ENCODE measurements at regions not wholly inside any gene's neighbourhood (a gene's known extent, or its start where the extent isn't known, plus 50 kb on each side); places are given as distances from the start of the nearest gene placed in this dataset.

GRCh38 chr4:126742048-126742447 lies 890.7 kb upstream of the INTU start (continued):
- TF ChIP-seq MTA2 (IDR thresholded peaks at IDR 0.05; ENCODE audit: low read depth) = peak; percentile 56
- TF ChIP-seq POU2F2 (IDR thresholded peaks at IDR 0.05; ENCODE audit: borderline replicate concordance, low read depth, low read length) = no peak
- 0 out of 2 replicates have a peak, but pooled peaks have one; percentile 33 for TF ChIP-seq FOXM1 (IDR thresholded peaks at IDR 0.05; ENCODE audit: low read depth, low read length)

- ATAC-seq = no peak
- ChIA-PET SMC1A (ENCODE audit: uncharacterized antibody, unreplicated experiment) (no interaction called here), POLR2A (no interaction called here), CTCF (no interaction called here), RAD21 (ENCODE audit: unreplicated experiment) (no interaction called here)
- no peaks in the 10 kb centered on the region for H3K4me1 ChIP-seq (ENCODE audit: control insufficient read depth, insufficient read depth, low read length)
- H3K4me2 ChIP-seq (ENCODE audit: control insufficient read depth, insufficient read depth) = no peak overlapping the region
- in situ Hi-C loops (cut with MboI) (no loop called here), intact Hi-C loops (cut with micrococcal nuclease; ENCODE audit: unreplicated experiment) (no loop called here)
- no peaks in the 10 kb centered on the region for H3K36me3 ChIP-seq (ENCODE audit: control insufficient read depth in 2 of 2, insufficient read depth in 2 of 2, low read length in 1 of 2)
- BruUV-seq (replicated peaks) = no TSS peak
- no peak for DNase-seq (ENCODE audit: low read depth, low spot score)
- FAIRE-seq = no peak
- H3K27me3 ChIP-seq (replicated peaks in 1 of 2; ENCODE audit: control insufficient read depth in 2 of 2, insufficient read depth in 2 of 2, low read length in 1 of 2) = no peaks in the 10 kb centered on the region
- TF ChIP-seq KDM1A (IDR thresholded peaks at IDR 0.05; ENCODE audit: borderline replicate concordance) (no peak), GATAD2B (conservative IDR thresholded peaks at IDR 0.05; ENCODE audit: low read depth) (no peak), HSF1 (IDR thresholded peaks at IDR 0.05; ENCODE audit: low read depth, low read length) (no peak), CEBPB (IDR thresholded peaks at IDR 0.05; ENCODE audit: borderline replicate concordance in 1 of 2, low read depth in 2 of 2, low read length in 2 of 2) (no peak), NR2C1 (IDR thresholded peaks at IDR 0.05) (no peak), IKZF1 (conservative IDR thresholded peaks at IDR 0.05) (no peak), JUNB (IDR thresholded peaks at IDR 0.05) (no peak), ZBTB11 (CRISPR knock-in tag; IDR thresholded peaks at IDR 0.05) (no peak), BRCA1 (IDR thresholded peaks at IDR 0.05; ENCODE audit: low read depth, low read length) (no peak), NFXL1 (IDR thresholded peaks at IDR 0.05; ENCODE audit: borderline replicate concordance) (no peak), ZNF207 (IDR thresholded peaks at IDR 0.05; ENCODE audit: borderline replicate concordance) (no peak), ZSCAN29 (IDR thresholded peaks at IDR 0.05) (no peak), TAF1 (IDR thresholded peaks at IDR 0.05; ENCODE audit: borderline replicate concordance, low read depth, low read length) (no peak), SPI1 (IDR thresholded peaks at IDR 0.05; ENCODE audit: borderline replicate concordance, insufficient read depth, low read depth, low read length) (no peak), STAT3 (IDR thresholded peaks at IDR 0.05; ENCODE audit: low read depth, low read length) (no peak), SP1 (IDR thresholded peaks at IDR 0.05; ENCODE audit: low read depth, low read length) (no peak), NKRF (conservative IDR thresholded peaks at IDR 0.05) (no peak)
- 5% methylated on average over 1 of the region's 1 CpG for WGBS (ENCODE audit: insufficient coverage, insufficient replicate concordance, low lambda C conversion rate, missing lambda C conversion rate)
- H3K9me3 ChIP-seq (replicated peaks; ENCODE audit: control insufficient read depth, insufficient read depth, low read length) = no peaks in the 10 kb centered on the region
- H3K27ac ChIP-seq (ENCODE audit: control insufficient read depth, insufficient read depth) = no peak overlapping the region
- H3K9ac ChIP-seq (ENCODE audit: control insufficient read depth, insufficient read depth, low read length) = no peak overlapping the region
- H3K79me2 ChIP-seq (ENCODE audit: control insufficient read depth, insufficient read depth, low read length) = no peaks in the 10 kb centered on the region
- no peak overlapping the region for H3K4me3 ChIP-seq
- H4K20me1 ChIP-seq (ENCODE audit: control insufficient read depth, insufficient read depth) = no peaks in the 10 kb centered on the region
- no peak overlapping the region for H2AFZ ChIP-seq (ENCODE audit: control insufficient read depth, low read depth, low read length)
These were observed 889.9 kb upstream of the INTU start for GRCh38 chr4:126742885-126743284.
